AML-193 (cell line): ENCODE measurements at regions not wholly inside any gene's neighbourhood (a gene's known extent, or its start where the extent isn't known, plus 50 kb on each side); places are given as distances from the start of the nearest gene placed in this dataset.

Source experiments
- DNase-seq, 2 experiments: peaks; one replicate each; lab custom pipeline; 2025; lab: John Stamatoyannopoulos, UW

DNA sequence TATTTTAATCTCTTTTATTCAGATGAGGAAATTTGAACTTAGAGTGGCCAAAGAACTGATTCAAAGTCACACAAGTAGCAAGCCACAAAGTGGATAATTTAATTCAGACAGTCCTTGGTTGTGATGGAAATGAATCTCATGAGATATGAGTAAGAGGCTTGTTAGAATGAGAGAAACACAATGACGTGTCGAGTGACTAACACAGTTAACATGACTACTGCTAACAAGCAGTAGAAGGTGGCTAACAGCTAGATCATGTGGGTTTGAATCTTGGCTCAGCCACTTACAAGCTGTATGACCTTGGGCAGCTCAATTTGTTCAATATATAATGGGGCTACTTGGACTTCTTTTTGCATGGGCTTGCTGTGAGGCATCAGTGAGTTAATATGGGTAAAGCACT is 104.5 kb upstream of the LMO4 start:
- no peak for DNase-seq

GRCh38 chr1:87225171-87225570 is 103.5 kb upstream of the LMO4 start:
- no peak for DNase-seq

GRCh38 chr1:87226341-87226760 is 102.3 kb upstream of the LMO4 start:
- DNase-seq: no peak

DNA sequence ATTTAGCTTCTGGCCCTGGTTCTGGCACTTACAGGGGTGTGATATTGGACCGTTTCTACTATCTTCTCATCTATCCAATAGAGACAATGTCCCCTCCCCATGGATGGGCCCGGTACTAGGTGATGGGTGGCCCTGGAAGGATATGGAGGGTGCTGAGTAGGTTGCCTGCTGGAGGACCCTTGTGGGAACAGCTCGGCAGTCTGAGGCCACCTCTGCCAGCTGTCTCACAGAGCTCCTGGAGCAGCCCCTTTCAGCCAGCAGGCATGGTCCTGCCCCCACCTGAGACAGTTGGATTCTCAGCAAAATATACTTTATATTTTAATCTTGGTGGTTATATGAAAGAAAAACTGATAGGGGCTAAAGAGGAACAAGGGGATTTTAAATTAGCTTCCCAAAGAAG is 101.0 kb upstream of the LMO4 start:
- no peak for DNase-seq

DNA sequence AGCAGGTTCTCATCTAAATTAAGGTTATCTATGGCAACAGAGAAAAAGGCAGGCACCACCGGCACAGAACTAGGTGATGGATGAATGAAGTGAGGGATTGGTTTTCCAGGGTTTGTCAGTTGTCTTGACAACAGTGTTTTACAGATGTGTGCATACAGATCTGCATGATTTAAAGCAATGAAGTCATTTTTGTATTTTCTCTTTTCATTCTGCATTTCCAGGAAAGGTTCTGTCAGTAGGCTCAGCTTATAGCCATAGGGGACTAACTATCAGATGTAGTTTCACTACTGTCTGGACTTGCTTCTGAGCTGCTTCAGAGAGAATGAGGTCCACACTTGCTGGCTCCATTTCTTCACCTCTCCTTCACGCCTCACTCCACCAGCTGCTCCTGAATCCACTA is 98.2 kb upstream of the LMO4 start:
- no peak for DNase-seq

GRCh38 chr1:87231703-87232367 is 96.8 kb upstream of the LMO4 start:
- no peak for DNase-seq

GRCh38 chr1:87236585-87236984 is 92.1 kb upstream of the LMO4 start:
- DNase-seq: no peak

DNA sequence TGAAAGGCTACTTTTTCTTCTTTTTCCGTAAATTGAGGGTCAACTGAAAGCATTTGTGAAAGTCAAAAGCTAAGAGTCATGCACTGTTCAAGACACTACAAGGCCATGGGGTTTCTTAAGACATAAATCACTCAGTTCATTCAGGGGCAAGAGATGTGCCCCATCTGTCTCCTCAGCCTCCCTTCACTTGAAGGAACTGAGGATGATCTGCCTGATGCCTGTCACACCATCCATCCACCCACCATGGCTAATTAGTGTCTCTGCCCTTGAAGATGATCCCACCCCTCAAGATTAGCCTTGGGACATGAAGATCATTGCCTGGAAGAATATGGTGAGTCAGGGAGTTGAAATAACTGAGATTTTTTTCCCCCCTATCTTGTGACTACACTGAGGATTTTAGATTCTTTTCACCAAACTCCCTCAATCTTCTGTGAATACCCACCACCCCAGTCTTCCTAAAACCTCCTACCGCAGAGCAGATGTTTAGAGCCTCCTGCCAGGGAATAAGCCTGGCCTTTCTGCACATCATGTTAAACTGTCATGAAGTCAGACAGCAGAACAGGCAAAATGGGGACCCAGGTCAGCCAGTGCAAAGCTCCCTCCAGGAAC is 88.6 kb upstream of the LMO4 start:
- no peak for DNase-seq

DNA sequence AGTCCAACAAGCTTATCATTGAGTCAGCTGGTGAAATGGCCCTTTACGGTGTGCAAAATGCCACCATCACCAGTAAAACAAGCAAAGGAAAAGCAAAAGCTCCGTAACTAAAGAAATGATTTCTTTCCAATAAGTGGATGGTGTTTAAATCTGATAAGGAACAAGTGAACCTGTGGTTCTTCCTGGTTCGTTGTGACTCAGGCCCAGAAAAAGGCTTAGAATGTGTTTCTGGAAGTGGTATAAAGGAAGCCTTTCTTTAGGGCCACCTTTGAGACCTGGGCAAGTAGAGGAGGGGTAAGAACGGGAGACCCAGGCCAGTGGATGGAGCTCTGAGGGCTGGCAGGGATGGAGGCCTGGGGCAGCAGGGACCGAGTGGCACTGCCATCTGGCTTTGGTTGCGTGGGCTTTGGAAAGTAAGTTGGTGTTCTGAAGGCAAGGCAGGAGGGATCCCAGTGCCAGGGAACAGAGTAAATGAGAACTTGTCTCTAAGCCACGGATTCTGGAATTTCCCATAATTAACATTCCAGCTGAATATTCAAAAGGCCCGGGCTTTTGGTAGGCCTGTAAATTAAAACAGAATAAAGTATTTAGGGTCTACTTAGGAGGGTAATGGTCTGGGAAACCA is 87.9 kb upstream of the LMO4 start:
- no peak for DNase-seq

GRCh38 chr1:87242445-87243185 is 86.1 kb upstream of the LMO4 start:
- no peak for DNase-seq

- no peak for DNase-seq
These were observed 85.1 kb upstream of the LMO4 start for GRCh38 chr1:87243573-87243972.

GRCh38 chr1:87246436-87246835 is 82.2 kb upstream of the LMO4 start:
- no peak for DNase-seq

DNA sequence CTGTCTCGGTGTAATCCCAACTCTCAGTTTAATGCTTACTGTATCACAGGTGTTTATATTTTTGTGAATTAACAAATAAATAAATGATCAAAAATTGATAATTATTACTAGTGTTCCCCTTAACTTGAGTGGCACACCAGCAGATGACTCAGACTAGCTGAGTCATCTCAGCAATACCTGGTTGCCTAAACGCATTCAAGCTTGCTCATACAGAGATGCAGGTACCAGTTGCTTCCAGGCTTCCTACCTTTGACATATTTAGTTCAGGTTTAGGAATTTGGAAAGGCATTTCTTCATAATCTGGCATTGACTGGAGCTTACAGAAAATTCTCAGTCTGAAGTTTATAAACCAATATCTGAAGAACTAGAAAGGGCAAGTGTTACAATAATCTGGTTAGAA is 78.9 kb upstream of the LMO4 start:
- no peak for DNase-seq

GRCh38 chr1:87250336-87250735 is 78.3 kb upstream of the LMO4 start:
- DNase-seq: no peak

GRCh38 chr1:87252406-87252805 is 76.3 kb upstream of the LMO4 start:
- peak; percentile 46 for DNase-seq

DNA sequence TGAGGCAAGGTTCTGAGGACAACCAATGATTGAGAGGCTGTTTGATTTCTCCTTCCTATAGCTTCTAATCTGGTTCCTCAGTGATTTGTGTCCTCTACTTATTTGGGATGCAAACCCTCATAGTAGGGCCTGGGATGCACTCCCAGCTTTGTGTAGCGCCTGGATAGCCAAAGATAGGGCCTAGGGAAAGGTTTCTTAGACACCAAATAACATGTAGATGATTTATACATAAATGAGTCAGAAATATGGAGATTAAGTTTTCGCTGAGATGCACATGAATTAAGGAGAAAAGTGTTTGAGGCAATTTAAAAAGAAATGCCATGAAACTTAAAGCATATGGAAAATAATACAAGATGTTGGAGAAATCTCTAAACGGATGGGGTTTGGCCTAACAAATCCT is 66.0 kb upstream of the LMO4 start:
- no peak for DNase-seq

- DNase-seq: no peak
These were observed 65.4 kb upstream of the LMO4 start for GRCh38 chr1:87263281-87263680.

- no peak for DNase-seq
These were observed 64.9 kb upstream of the LMO4 start for GRCh38 chr1:87263785-87264184.

- DNase-seq: no peak
These were observed 63.7 kb upstream of the LMO4 start for GRCh38 chr1:87264976-87265375.

DNA sequence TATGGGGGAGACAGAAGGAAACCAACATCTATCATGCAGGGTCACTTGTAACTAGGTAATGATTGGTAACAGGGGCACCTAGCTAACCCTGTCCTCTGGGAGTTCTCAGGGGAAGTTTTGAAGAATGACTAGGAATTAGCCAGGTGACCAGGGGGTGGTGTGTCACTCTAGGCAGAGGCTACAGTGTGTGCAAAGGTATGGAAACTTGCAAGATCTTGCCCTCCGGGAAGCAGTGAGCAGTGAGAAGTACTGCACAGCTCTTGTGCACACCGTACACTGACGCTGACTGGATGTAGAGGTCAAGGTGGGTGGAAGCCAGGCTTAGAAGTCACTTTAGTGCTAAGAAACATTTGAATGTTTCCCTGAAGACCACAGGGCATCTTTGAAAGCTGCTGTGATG is 62.9 kb upstream of the LMO4 start:
- no peak for DNase-seq

- no peak for DNase-seq
These were observed 60.6 kb upstream of the LMO4 start for GRCh38 chr1:87268111-87268510.

DNA sequence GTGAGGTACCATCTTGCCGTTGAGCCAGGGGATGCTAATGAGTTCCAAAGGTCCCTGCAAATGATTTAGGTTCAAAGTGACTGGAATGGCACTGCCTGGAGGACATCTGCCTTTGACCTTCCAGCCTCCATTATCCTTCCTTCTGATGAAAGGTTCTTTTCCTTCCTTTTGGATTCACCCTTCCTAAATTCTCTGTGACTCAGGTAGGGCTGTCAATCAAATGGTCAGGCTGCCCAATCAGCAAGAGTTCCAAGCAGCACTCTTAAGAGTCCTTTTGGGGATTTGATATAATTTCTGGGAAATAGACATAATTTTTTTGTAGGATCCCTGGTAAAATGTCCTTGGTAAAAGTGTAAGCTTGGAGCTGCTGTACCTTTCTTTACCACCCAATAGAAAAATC is 58.8 kb upstream of the LMO4 start:
- no peak for DNase-seq

GRCh38 chr1:87273291-87273690 is 55.4 kb upstream of the LMO4 start:
- DNase-seq: no peak
